ENCODE measurements at regions not wholly inside any gene's neighbourhood (a gene's known extent, or its start where the extent isn't known, plus 50 kb on each side); places are given as distances from the start of the nearest gene placed in this dataset.
"Not testable (repeated sequence)": the region's sequence is repeated elsewhere in the genome, so short reads cannot be mapped to it uniquely, and the experiment has no call there.

- H3K14ac ChIP-seq (ENCODE audit: insufficient read length); H3K23me2 ChIP-seq (ENCODE audit: low read depth, low read length); H3K4me3 ChIP-seq (ENCODE audit: extremely low read depth in 1 of 4, insufficient read depth in 2 of 4, low read depth in 3 of 4, low read length in 4 of 4); CTCF ChIA-PET (ENCODE audit: partially characterized antibody); H2AK5ac ChIP-seq (ENCODE audit: low read depth, low read length); H3K18ac ChIP-seq (ENCODE audit: extremely low read depth, low read length); H3K4me2 ChIP-seq (ENCODE audit: insufficient read depth in 1 of 2, low read depth in 2 of 2, low read length in 2 of 2); H2BK12ac ChIP-seq (ENCODE audit: low read depth, low read length); H3K23ac ChIP-seq (ENCODE audit: insufficient read length); H3K9ac ChIP-seq (replicated peaks in 1 of 4; ENCODE audit: extremely low read depth in 1 of 4, low read depth in 3 of 4, low read length in 3 of 4); H3K27ac ChIP-seq (ENCODE audit: low read depth, low read length); H4K20me1 ChIP-seq (replicated peaks in 1 of 2; ENCODE audit: control insufficient read depth in 1 of 2, insufficient read depth in 2 of 2, low read length in 2 of 2); H3K9me3 ChIP-seq (ENCODE audit: insufficient read depth in 2 of 2, low read depth in 1 of 2, low read length in 1 of 2); FAIRE-seq; H3K56ac ChIP-seq (replicated peaks; ENCODE audit: insufficient read length, low read depth, low read length); H2BK5ac ChIP-seq (ENCODE audit: low read depth, low read length); H2AFZ ChIP-seq (ENCODE audit: low read length); H2BK120ac ChIP-seq (replicated peaks; ENCODE audit: low read depth, low read length); H3K27me3 ChIP-seq (replicated peaks in 1 of 4; ENCODE audit: control insufficient read depth in 3 of 4, extremely low read depth in 1 of 4, insufficient read depth in 3 of 4, low read length in 3 of 4); H3K4ac ChIP-seq (replicated peaks; ENCODE audit: insufficient read length, low read depth, low read length); H4K5ac ChIP-seq (ENCODE audit: insufficient read length, low read depth, low read length); H3K36me3 ChIP-seq (ENCODE audit: control insufficient read depth in 2 of 4, insufficient read depth in 4 of 4, low read length in 3 of 4); H4K91ac ChIP-seq (replicated peaks; ENCODE audit: insufficient read length, low read length); DNase-seq (ENCODE audit: low read depth in 1 of 2, low spot score in 2 of 2); H3K79me1 ChIP-seq (ENCODE audit: low read depth, low read length); H2BK15ac ChIP-seq (ENCODE audit: low read length); H4K8ac ChIP-seq (ENCODE audit: extremely low read depth, insufficient read depth, low read length); H2BK20ac ChIP-seq (ENCODE audit: low read length); H3K4me1 ChIP-seq (replicated peaks in 1 of 4; ENCODE audit: control insufficient read depth in 3 of 4, insufficient read depth in 4 of 4, low read length in 3 of 4): not testable (repeated sequence)
- POLR2A ChIA-PET (ENCODE audit: partially characterized antibody) = interaction anchor here (1.1 kb wide), 1 partner anchor 21 kb away, joined by 3 read pairs; no protein-coding TSS in a partner anchor
- 78% methylated on average over 2 of the region's 2 CpGs; no CpG with 5 or more reads in 1 of the 2 experiments for WGBS, 2 experiments (ENCODE audit: extremely low coverage in 1 of 2, insufficient coverage in 1 of 2, insufficient read length in 1 of 2, insufficient replicate concordance in 2 of 2, low coverage in 1 of 2, low lambda C conversion rate in 2 of 2, missing lambda C conversion rate in 1 of 2)
- peaks cover 0 to 54% of the 10 kb centered on the region in 2 experiments; a peak in 2 of 4 replicates for H3K79me2 ChIP-seq (ENCODE audit: control insufficient read depth in 1 of 2, insufficient read depth in 2 of 2, low read length in 2 of 2)
- TF ChIP-seq KDM1A (IDR thresholded peaks at IDR 0.05; ENCODE audit: borderline replicate concordance, low read length) = peak; percentile 54; the same call in 1 of the 2 replicates
Observed at GRCh38 chr7:65271502-65271901, 102.2 kb upstream of the ZNF92 start.
